ENCODE measurements at regions not wholly inside any gene's neighbourhood (a gene's known extent, or its start where the extent isn't known, plus 50 kb on each side); places are given as distances from the start of the nearest gene placed in this dataset.

- no peak overlapping the region for H3K4me3 Mint-ChIP-seq
- TF ChIP-seq CTCF (IDR thresholded peaks at IDR 0.05): no peak
- H3K4me1 Mint-ChIP-seq (ENCODE audit: low read depth): peaks cover 37% of the 10 kb centered on the region
- no peak for DNase-seq
- H3K9me3 Mint-ChIP-seq: no peaks in the 10 kb centered on the region
- 0 out of 2 replicates have a peak, but pooled peaks cover 6% of the 10 kb centered on the region for H3K36me3 Mint-ChIP-seq (ENCODE audit: low read depth)
- H3K27me3 Mint-ChIP-seq (ENCODE audit: insufficient read depth): no peaks in the 10 kb centered on the region; the same call in none of the 2 replicates
- H3K27ac Mint-ChIP-seq: peak overlapping the region; percentile 70
Measured at GRCh38 chr18:68455229-68455603, 259.7 kb downstream of the TMX3 start.

GRCh38 chr18:68454511-68455228, 260.2 kb downstream of the TMX3 start:
- Mint-ChIP-seq H3K9me3 (no peaks in the 10 kb centered on the region), H3K27me3 (ENCODE audit: insufficient read depth) (no peaks in the 10 kb centered on the region; the same call in 1 of the 2 replicates), H3K4me3 (no peak overlapping the region), H3K36me3 (ENCODE audit: low read depth) (0 out of 2 replicates have a peak, but pooled peaks cover 6% of the 10 kb centered on the region), H3K27ac (peak overlapping the region; percentile 70), H3K4me1 (ENCODE audit: low read depth) (peaks cover 43% of the 10 kb centered on the region)
- TF ChIP-seq CTCF (IDR thresholded peaks at IDR 0.05): no peak
- DNase-seq: peak; percentile 66

GRCh38 chr18:68449292-68449691, 265.6 kb downstream of the TMX3 start:
- H3K4me3 Mint-ChIP-seq: peak overlapping the region; percentile 50
- TF ChIP-seq CTCF (IDR thresholded peaks at IDR 0.05): no peak
- DNase-seq: peak; percentile 84
- H3K27me3 Mint-ChIP-seq (ENCODE audit: insufficient read depth): no peaks in the 10 kb centered on the region; the same call in none of the 2 replicates
- peak overlapping the region; percentile 90 for H3K27ac Mint-ChIP-seq
- peaks cover 3% of the 10 kb centered on the region; the same call in 1 of the 2 replicates for H3K9me3 Mint-ChIP-seq
- peaks cover 53% of the 10 kb centered on the region for H3K4me1 Mint-ChIP-seq (ENCODE audit: low read depth)
- H3K36me3 Mint-ChIP-seq (ENCODE audit: low read depth): peaks cover 21% of the 10 kb centered on the region

GRCh38 chr18:68448736-68449135, 266.2 kb downstream of the TMX3 start:
- peaks cover 20% of the 10 kb centered on the region for H3K36me3 Mint-ChIP-seq (ENCODE audit: low read depth)
- H3K9me3 Mint-ChIP-seq: peaks cover 3% of the 10 kb centered on the region; the same call in 1 of the 2 replicates
- no peaks in the 10 kb centered on the region; the same call in none of the 2 replicates for H3K27me3 Mint-ChIP-seq (ENCODE audit: insufficient read depth)
- TF ChIP-seq CTCF (IDR thresholded peaks at IDR 0.05): no peak
- peak overlapping the region; percentile 63 for H3K4me3 Mint-ChIP-seq
- peak overlapping the region; percentile 90 for H3K27ac Mint-ChIP-seq
- peaks cover 48% of the 10 kb centered on the region for H3K4me1 Mint-ChIP-seq (ENCODE audit: low read depth)
- DNase-seq: peak; percentile 88

- peak; percentile 63 for DNase-seq
- peaks cover 20% of the 10 kb centered on the region for H3K36me3 Mint-ChIP-seq (ENCODE audit: low read depth)
- H3K9me3 Mint-ChIP-seq: peaks cover 3% of the 10 kb centered on the region; the same call in 1 of the 2 replicates
- H3K27me3 Mint-ChIP-seq (ENCODE audit: insufficient read depth): no peaks in the 10 kb centered on the region; the same call in 1 of the 2 replicates
- TF ChIP-seq CTCF (IDR thresholded peaks at IDR 0.05): no peak
- no peak overlapping the region for H3K4me3 Mint-ChIP-seq
- peaks cover 48% of the 10 kb centered on the region for H3K4me1 Mint-ChIP-seq (ENCODE audit: low read depth)
- H3K27ac Mint-ChIP-seq: peak overlapping the region; percentile 90
Measured at GRCh38 chr18:68447286-68447685, 267.6 kb downstream of the TMX3 start.

Measured in HFFc6 (cell line).